LHCN-M2 (cell line): ENCODE measurements at regions not wholly inside any gene's neighbourhood (a gene's known extent, or its start where the extent isn't known, plus 50 kb on each side); places are given as distances from the start of the nearest gene placed in this dataset.

Experiments used
- DNase-seq: peaks from one replicate; pipeline ENCODE4 v3.0.0-alpha.2; 2012; ENCODE audit warnings: low read depth

GRCh38 chr12:78585132-78585531 is 279.4 kb upstream of the SYT1 start:
- DNase-seq, result no peak

- DNase-seq, result no peak
Observed at GRCh38 chr12:78586790-78587189, 277.8 kb upstream of the SYT1 start.

- DNase-seq, result no peak
Observed at GRCh38 chr12:78599366-78599765, 265.2 kb upstream of the SYT1 start.

- no peak for DNase-seq
Observed at GRCh38 chr12:78600541-78600940, 264.0 kb upstream of the SYT1 start.

GRCh38 chr12:78611504-78611903 is 253.1 kb upstream of the SYT1 start:
- no peak for DNase-seq

GRCh38 chr12:78612190-78612589 is 252.4 kb upstream of the SYT1 start:
- DNase-seq, result no peak

- DNase-seq, result no peak
Observed at GRCh38 chr12:78617683-78618082, 246.9 kb upstream of the SYT1 start.

- DNase-seq, result peak; percentile 37
Observed at GRCh38 chr12:78622529-78623195, 241.9 kb upstream of the SYT1 start.

GRCh38 chr12:78628491-78629100 is 236.0 kb upstream of the SYT1 start:
- no peak for DNase-seq

- peak; percentile 74 for DNase-seq
Observed at GRCh38 chr12:78636231-78636855, 228.2 kb upstream of the SYT1 start.

- peak; percentile 20 for DNase-seq
Observed at GRCh38 chr12:78641837-78642423, 222.6 kb upstream of the SYT1 start.

- no peak for DNase-seq
Observed at GRCh38 chr12:78645956-78646355, 218.6 kb upstream of the SYT1 start.

- no peak for DNase-seq
Observed at GRCh38 chr12:78651755-78652154, 212.8 kb upstream of the SYT1 start.

GRCh38 chr12:78666584-78666983 is 198.0 kb upstream of the SYT1 start:
- no peak for DNase-seq

- DNase-seq, result peak; percentile 41
Observed at GRCh38 chr12:78671295-78671694, 193.3 kb upstream of the SYT1 start.

GRCh38 chr12:78672033-78672432 is 192.5 kb upstream of the SYT1 start:
- no peak for DNase-seq

- DNase-seq, result peak; percentile 68
Observed at GRCh38 chr12:78674311-78675090, 190.1 kb upstream of the SYT1 start.

GRCh38 chr12:78680596-78680995 is 184.0 kb upstream of the SYT1 start:
- DNase-seq, result no peak

- DNase-seq, result no peak
Observed at GRCh38 chr12:78683031-78683430, 181.5 kb upstream of the SYT1 start.

- DNase-seq, result no peak
Observed at GRCh38 chr12:78683626-78684025, 180.9 kb upstream of the SYT1 start.

GRCh38 chr12:78684419-78684818 is 180.2 kb upstream of the SYT1 start:
- no peak for DNase-seq

- DNase-seq, result no peak
Observed at GRCh38 chr12:78695749-78696148, 168.8 kb upstream of the SYT1 start.
